ENCODE measurements at regions not wholly inside any gene's neighbourhood (a gene's known extent, or its start where the extent isn't known, plus 50 kb on each side); places are given as distances from the start of the nearest gene placed in this dataset.

- DNase-seq: no peak
- Histone ChIP-seq H3K4me3 (ENCODE audit: low read depth, low read length) (no peak overlapping the region), H3K4me1 (peaks cover 3% of the 10 kb centered on the region; the same call in 1 of the 2 replicates), H3K36me3 (no peaks in the 10 kb centered on the region), H3K9me3 (no peaks in the 10 kb centered on the region), H3K27me3 (no peaks in the 10 kb centered on the region)
- no peak for TF ChIP-seq CTCF (IDR thresholded peaks at IDR 0.05; ENCODE audit: low read depth, low read length)
Measured at GRCh38 chr18:46423226-46423805, 233.7 kb downstream of the LOXHD1 start.

- Histone ChIP-seq H3K27me3 (no peaks in the 10 kb centered on the region), H3K9me3 (no peaks in the 10 kb centered on the region), H3K4me1 (no peaks in the 10 kb centered on the region), H3K36me3 (no peaks in the 10 kb centered on the region), H3K4me3 (ENCODE audit: low read depth, low read length) (no peak overlapping the region)
- DNase-seq: no peak
- TF ChIP-seq CTCF (IDR thresholded peaks at IDR 0.05; ENCODE audit: low read depth, low read length): no peak
Measured at GRCh38 chr18:46424898-46425297, 232.1 kb downstream of the LOXHD1 start.

GRCh38 chr18:46425511-46425910, 231.5 kb downstream of the LOXHD1 start:
- H3K9me3 ChIP-seq: no peaks in the 10 kb centered on the region
- no peaks in the 10 kb centered on the region for H3K4me1 ChIP-seq
- H3K27me3 ChIP-seq: no peaks in the 10 kb centered on the region
- no peak for TF ChIP-seq CTCF (IDR thresholded peaks at IDR 0.05; ENCODE audit: low read depth, low read length)
- H3K4me3 ChIP-seq (ENCODE audit: low read depth, low read length): no peak overlapping the region
- DNase-seq: no peak
- H3K36me3 ChIP-seq: no peaks in the 10 kb centered on the region

- no peak for DNase-seq
- no peak for TF ChIP-seq CTCF (IDR thresholded peaks at IDR 0.05; ENCODE audit: low read depth, low read length)
- H3K4me1 ChIP-seq: no peaks in the 10 kb centered on the region
- no peaks in the 10 kb centered on the region for H3K36me3 ChIP-seq
- H3K4me3 ChIP-seq (ENCODE audit: low read depth, low read length): no peak overlapping the region
- no peaks in the 10 kb centered on the region for H3K9me3 ChIP-seq
- H3K27me3 ChIP-seq: no peaks in the 10 kb centered on the region
Measured at GRCh38 chr18:46426021-46426678, 230.9 kb downstream of the LOXHD1 start.

GRCh38 chr18:46426679-46427047, 230.4 kb downstream of the LOXHD1 start:
- TF ChIP-seq CTCF (IDR thresholded peaks at IDR 0.05; ENCODE audit: low read depth, low read length): no peak
- no peak overlapping the region for H3K4me3 ChIP-seq (ENCODE audit: low read depth, low read length)
- no peaks in the 10 kb centered on the region for H3K36me3 ChIP-seq
- no peaks in the 10 kb centered on the region for H3K4me1 ChIP-seq
- H3K27me3 ChIP-seq: no peaks in the 10 kb centered on the region
- no peaks in the 10 kb centered on the region for H3K9me3 ChIP-seq
- no peak for DNase-seq

All from BE2C (cell line).